ENCODE measurements at regions not wholly inside any gene's neighbourhood (a gene's known extent, or its start where the extent isn't known, plus 50 kb on each side); places are given as distances from the start of the nearest gene placed in this dataset.
"Not testable (repeated sequence)": the region's sequence is repeated elsewhere in the genome, so short reads cannot be mapped to it uniquely, and the experiment has no call there.

- FAIRE-seq, result no peak
These were observed 166.9 kb upstream of the FBXL7 start for GRCh38 chr5:15333091-15333490.

GRCh38 chr5:15326932-15327331 lies 173.0 kb upstream of the FBXL7 start:
- no peak for FAIRE-seq

GRCh38 chr5:15326471-15326870 lies 173.5 kb upstream of the FBXL7 start:
- FAIRE-seq, result no peak

DNA sequence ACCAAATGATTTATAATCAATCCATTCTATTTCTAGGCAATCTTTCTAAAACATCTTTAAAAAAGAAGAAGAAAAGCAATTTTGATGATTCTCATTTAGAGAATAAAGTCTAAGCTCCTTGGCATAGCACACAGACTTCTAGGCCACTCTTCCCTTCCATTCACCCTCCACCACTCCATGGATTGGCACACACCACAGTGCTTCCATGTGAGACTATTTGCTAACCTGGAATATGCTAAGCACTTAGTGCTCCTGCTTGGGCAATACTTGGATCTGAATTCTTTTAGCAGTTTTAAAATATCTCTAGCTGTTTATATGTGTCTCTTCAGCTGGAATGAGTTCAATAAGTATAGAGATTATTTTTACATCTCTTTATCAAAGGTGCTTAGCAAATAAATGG lies 177.6 kb upstream of the FBXL7 start:
- FAIRE-seq, result no peak

DNA sequence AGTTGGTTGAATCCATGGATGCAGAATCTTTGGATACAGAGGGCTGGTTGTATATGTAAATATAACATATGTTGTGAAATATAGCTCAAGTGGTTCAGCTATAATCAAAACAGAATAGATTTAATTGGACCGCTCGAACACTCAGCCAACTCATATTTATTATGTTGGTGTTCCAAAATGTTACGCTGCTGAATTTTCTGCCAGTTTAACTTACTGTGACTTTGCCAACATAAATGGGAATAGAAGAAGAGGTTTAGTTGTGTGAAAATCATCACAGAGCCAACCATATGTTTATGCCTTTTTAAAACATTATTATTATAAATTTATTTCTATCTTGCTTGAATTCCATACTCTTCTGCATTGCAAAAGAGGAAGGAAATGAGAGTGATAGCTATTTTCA lies 178.2 kb upstream of the FBXL7 start:
- FAIRE-seq, result no peak

- FAIRE-seq, result no peak
These were observed 179.1 kb upstream of the FBXL7 start for GRCh38 chr5:15320871-15321270.

- FAIRE-seq, result no peak
These were observed 194.8 kb upstream of the FBXL7 start for GRCh38 chr5:15304914-15305834.

DNA sequence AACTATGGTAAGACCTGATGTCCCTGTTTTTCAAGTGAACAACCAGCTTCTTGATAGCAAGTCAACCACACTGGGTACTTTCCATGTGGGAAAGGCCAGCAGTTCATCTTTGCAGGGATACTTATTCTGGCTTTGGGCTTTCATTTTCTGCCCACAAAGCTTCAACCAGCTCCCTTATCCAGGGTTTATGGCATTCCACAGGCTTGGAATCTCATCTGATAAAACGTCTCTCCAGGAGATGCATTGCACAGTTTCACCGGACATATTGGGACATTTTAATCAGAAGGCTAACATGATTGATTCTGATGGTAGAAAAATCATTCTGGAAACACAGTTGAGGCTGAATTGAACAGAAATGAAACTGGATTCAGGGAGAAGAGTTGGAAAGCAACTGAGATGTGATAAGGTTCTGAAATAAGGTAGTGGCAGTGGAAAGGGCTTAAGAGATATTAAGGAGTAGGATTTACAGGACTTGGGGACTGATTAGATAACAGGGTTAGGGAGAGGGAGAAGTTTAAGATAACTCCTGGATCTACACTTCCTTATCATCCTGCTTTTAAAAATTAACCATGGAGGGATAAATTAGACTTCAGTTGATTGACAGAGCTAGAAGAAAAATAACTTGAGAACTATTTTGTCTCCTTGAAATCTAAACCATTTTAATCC lies 195.8 kb upstream of the FBXL7 start:
- no peak for FAIRE-seq

DNA sequence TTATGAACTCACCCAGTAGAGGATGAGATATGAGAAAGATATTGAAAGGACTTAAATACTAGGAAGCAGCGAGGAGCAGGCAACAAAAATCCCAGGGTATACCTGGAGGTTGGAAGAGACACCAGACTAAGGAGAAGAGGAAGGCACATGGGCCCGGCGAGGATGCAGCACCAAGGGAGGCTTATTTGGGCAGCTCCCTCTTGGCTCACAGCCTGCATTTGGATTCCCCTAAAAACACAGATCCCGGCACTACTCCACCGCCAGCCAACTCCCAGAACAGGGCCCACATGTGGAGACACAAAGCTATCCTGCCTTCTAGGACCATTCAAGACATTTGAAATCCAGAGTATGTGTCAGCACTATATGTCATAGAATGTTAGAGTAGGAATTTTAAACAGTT lies 199.8 kb upstream of the FBXL7 start:
- no peak for FAIRE-seq

GRCh38 chr5:15290953-15291352 lies 209.0 kb upstream of the FBXL7 start:
- no peak for FAIRE-seq

DNA sequence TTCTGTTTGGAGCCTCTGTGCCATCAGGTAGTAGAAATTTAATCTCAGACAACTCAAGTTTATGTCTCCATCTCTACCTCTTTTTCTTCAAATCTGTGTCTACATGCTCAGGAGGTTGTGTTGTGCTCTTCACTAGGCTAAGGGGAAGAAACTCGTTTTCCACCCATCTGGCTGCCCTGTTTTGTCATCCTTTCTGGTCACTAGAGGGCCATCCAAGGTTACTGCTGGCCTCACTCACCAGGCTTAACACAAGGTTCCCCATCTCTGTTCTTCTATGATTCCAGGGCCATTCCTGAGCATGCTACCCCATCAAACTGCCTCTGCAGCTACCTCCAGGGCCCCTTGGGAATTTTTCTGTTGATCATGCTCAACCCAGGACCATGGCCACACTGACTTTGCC lies 213.3 kb upstream of the FBXL7 start:
- FAIRE-seq, result no peak

- no peak for FAIRE-seq
These were observed 213.9 kb upstream of the FBXL7 start for GRCh38 chr5:15285901-15286583.

DNA sequence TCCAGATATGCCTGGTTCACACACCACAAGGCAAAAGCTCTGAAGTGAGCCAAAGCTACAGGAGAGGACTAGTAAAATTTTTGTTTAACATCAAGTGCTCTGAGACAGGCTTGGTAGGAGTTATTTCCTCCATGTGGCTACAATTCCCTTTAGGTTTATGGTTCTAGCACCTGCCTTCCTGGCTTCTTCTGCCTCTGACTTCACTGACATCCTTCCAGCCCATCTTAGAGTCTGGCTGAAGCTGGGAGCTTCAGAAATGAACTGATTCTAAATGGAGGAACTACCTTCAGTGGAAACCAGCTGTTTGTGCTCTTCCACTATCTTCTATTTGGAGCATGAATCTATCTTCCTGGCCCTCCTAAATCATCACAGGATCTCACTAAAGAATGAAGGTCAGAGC lies 215.3 kb upstream of the FBXL7 start:
- FAIRE-seq, result no peak

DNA sequence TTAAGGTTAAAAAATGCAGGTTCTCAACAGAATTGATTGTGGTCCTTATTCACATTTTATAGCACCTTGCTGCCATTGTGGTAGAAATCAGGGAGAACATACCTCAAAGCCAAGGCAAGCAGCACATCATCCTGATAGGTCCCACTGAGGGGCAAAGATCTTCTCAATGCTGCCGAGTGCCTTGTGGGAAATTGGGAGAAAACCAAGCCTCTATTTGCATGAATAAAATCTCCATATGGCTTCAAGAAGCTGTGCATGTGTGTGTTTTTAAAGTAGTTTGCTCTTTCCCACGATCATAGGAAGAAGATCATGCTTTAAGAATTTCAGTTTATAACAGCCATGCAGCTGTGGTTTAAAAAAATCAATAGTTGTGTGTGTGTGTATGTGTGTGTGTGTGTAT lies 216.9 kb upstream of the FBXL7 start:
- no peak for FAIRE-seq

- no peak for FAIRE-seq
These were observed 217.4 kb upstream of the FBXL7 start for GRCh38 chr5:15282611-15283010.

GRCh38 chr5:15271596-15271995 lies 228.4 kb upstream of the FBXL7 start:
- FAIRE-seq, result not testable (repeated sequence)

- no peak for FAIRE-seq
These were observed 232.0 kb upstream of the FBXL7 start for GRCh38 chr5:15267966-15268365.

GRCh38 chr5:15266841-15267240 lies 233.1 kb upstream of the FBXL7 start:
- no peak for FAIRE-seq

DNA sequence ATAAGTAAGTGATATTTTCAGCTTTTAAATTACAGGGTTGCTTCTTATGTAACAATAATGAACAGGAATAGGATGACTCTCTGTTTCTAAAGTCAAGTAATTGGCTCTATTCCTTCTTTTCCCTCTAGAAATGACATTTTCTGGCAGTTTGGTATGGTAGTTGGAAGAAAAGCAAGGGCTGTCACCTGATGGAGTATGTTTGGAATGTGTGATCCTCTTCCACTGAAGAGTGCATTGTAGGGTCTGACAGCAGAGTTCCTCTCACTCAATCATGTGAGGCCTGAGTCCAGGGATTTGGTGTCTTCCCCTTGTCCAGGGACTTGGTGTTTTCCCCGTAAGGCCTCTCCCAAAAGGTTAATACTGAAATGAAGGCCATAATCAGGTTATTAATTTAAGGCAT lies 233.8 kb upstream of the FBXL7 start:
- no peak for FAIRE-seq

- no peak for FAIRE-seq
These were observed 236.0 kb upstream of the FBXL7 start for GRCh38 chr5:15263942-15264341.

- no peak for FAIRE-seq
These were observed 236.6 kb upstream of the FBXL7 start for GRCh38 chr5:15263406-15263805.

DNA sequence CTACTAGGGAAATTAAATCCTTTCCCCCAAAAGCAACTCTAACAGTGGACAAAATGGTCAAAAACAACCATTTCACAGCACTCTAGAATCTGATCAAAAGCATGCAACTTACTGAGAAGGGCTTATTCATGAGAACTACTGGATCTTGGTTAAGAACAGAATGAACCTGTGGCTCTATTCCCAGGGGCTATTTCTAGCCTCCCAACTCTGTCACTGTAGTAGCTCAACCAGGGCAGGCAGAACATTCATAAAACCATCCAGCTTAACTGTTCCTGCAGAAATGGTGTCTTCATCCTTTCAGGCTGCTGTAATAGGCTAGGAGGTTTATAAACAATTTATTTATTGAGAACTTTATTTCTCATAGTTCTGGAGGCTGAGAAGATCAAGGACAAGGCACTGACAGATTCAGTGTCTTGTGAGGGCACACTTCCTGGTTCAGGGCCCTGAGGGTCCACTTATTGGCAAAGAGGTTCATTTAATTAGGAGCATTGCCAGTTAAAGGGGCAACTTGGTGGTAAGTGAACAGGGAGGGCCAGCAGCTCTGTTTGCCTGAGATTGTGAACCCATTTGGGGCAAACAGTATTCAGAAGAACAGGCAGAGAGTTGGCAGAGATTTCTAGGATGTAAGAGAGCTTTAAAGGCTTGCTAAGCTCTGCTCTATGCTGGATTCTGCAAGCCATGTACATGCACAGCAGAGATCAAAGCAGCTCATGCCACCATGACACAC lies 238.5 kb upstream of the FBXL7 start:
- FAIRE-seq, result no peak
